ENCODE measurements at regions not wholly inside any gene's neighbourhood (a gene's known extent, or its start where the extent isn't known, plus 50 kb on each side); places are given as distances from the start of the nearest gene placed in this dataset.

DNA sequence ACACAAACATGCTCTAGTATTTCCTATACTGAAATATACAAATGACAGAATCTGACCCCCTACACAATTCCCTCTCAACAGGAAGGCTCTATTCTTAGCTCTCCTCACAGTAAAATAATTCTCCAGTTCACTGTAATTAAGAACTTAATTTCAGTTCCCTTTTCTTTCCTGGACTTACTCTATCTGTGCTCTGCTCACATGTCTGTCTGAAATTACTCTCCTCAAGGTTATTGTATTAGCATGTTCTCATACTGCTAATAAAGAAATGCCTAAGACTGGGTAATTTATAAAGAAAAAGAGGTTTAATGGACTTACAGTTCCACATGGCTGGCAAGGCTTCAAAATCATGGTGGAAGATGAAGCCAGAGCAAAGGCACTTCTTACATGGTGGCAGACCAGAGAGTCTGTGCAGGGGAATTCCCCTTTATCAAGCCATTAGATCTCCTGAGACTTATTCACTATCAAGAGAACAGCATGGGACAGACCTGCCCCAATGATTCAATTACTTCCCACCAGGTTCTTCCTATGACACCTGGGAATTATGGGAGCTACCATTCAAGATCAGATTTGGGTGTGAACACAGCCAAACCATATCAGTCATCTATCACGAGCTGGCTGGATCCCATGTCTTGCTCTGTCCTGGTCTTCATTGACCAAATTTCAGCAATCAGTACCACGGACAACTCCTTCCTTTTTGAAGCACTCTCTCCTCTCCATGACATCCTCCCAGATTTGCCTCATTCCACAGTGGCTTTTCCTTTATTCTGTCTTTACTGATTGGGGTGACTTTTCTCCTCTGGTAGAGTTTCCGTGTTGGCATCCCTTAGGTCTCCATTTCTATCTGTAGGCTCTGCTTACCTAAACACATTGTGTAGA, 110.9 kb downstream of the GALR1 start:
- no peaks in the 10 kb centered on the region for H3K9me3 ChIP-seq (ENCODE audit: insufficient read depth, low read length)
- H3K36me3 ChIP-seq (ENCODE audit: insufficient read depth, insufficient read length, low read length): no peaks in the 10 kb centered on the region
- H3K27me3 ChIP-seq (ENCODE audit: insufficient read depth, insufficient read length): no peaks in the 10 kb centered on the region
- no peaks in the 10 kb centered on the region for H3K4me1 ChIP-seq (ENCODE audit: insufficient read depth, insufficient read length)
- TF ChIP-seq YY1 (IDR thresholded peaks at IDR 0.05; ENCODE audit: insufficient read depth, insufficient read length) (no peak), SUZ12 (IDR thresholded peaks at IDR 0.05; ENCODE audit: extremely low read depth, insufficient read depth, insufficient read length) (no peak), ZNF274 (IDR thresholded peaks at IDR 0.05; ENCODE audit: low read depth, low read length) (no peak)
- H3K9ac ChIP-seq (ENCODE audit: insufficient read length, low read depth): no peak overlapping the region
- DNase-seq (ENCODE audit: low read depth, low spot score): no peak
- H3K4me3 ChIP-seq (ENCODE audit: insufficient read length, low read depth): no peak overlapping the region

- no peaks in the 10 kb centered on the region for H3K36me3 ChIP-seq (ENCODE audit: insufficient read depth, insufficient read length, low read length)
- DNase-seq (ENCODE audit: low read depth, low spot score): no peak
- H3K9ac ChIP-seq (ENCODE audit: insufficient read length, low read depth): no peak overlapping the region
- TF ChIP-seq YY1 (IDR thresholded peaks at IDR 0.05; ENCODE audit: insufficient read depth, insufficient read length): no peak
- TF ChIP-seq SUZ12 (IDR thresholded peaks at IDR 0.05; ENCODE audit: extremely low read depth, insufficient read depth, insufficient read length): no peak
- TF ChIP-seq ZNF274 (IDR thresholded peaks at IDR 0.05; ENCODE audit: low read depth, low read length): no peak
- H3K4me1 ChIP-seq (ENCODE audit: insufficient read depth, insufficient read length): no peaks in the 10 kb centered on the region
- H3K27me3 ChIP-seq (ENCODE audit: insufficient read depth, insufficient read length): no peaks in the 10 kb centered on the region
- H3K9me3 ChIP-seq (ENCODE audit: insufficient read depth, low read length): no peaks in the 10 kb centered on the region
- no peak overlapping the region for H3K4me3 ChIP-seq (ENCODE audit: insufficient read length, low read depth)
Observed at GRCh38 chr18:77361382-77361781, 111.7 kb downstream of the GALR1 start.

DNA sequence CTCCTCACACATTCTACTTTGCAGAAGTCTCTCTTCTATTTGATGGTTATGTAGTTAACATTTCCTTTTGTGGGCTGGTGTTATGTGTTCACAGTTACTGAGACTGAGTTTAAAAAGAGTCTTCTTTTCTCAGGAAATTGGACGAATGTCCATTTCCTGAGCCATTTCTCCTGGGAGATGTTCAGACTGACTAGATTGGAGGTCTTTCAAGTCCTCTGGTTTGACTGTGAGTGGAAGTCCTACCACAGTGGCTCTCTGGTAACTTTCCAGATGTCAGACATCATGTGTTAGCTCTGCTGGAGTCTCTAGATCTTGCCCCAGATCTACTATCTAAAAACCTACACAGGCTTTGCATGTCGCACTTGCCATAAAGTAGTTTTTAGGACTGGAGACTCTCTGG, 116.0 kb downstream of the GALR1 start:
- Histone ChIP-seq H3K36me3 (ENCODE audit: insufficient read depth, insufficient read length, low read length) (no peaks in the 10 kb centered on the region), H3K4me3 (ENCODE audit: insufficient read length, low read depth) (no peak overlapping the region), H3K9me3 (ENCODE audit: insufficient read depth, low read length) (0 out of 2 replicates have a peak, but pooled peaks cover 8% of the 10 kb centered on the region), H3K27me3 (ENCODE audit: insufficient read depth, insufficient read length) (no peaks in the 10 kb centered on the region), H3K9ac (ENCODE audit: insufficient read length, low read depth) (no peak overlapping the region), H3K4me1 (ENCODE audit: insufficient read depth, insufficient read length) (no peaks in the 10 kb centered on the region)
- no peak for TF ChIP-seq YY1 (IDR thresholded peaks at IDR 0.05; ENCODE audit: insufficient read depth, insufficient read length)
- no peak for TF ChIP-seq SUZ12 (IDR thresholded peaks at IDR 0.05; ENCODE audit: extremely low read depth, insufficient read depth, insufficient read length)
- no peak for DNase-seq (ENCODE audit: low read depth, low spot score)

- Histone ChIP-seq H3K9me3 (ENCODE audit: insufficient read depth, low read length) (0 out of 2 replicates have a peak, but pooled peaks cover 8% of the 10 kb centered on the region), H3K4me1 (ENCODE audit: insufficient read depth, insufficient read length) (no peaks in the 10 kb centered on the region), H3K27me3 (ENCODE audit: insufficient read depth, insufficient read length) (no peaks in the 10 kb centered on the region), H3K4me3 (ENCODE audit: insufficient read length, low read depth) (no peak overlapping the region), H3K9ac (ENCODE audit: insufficient read length, low read depth) (no peak overlapping the region), H3K36me3 (ENCODE audit: insufficient read depth, insufficient read length, low read length) (no peaks in the 10 kb centered on the region)
- no peak for TF ChIP-seq YY1 (IDR thresholded peaks at IDR 0.05; ENCODE audit: insufficient read depth, insufficient read length)
- TF ChIP-seq ZNF274 (IDR thresholded peaks at IDR 0.05; ENCODE audit: low read depth, low read length): no peak
- TF ChIP-seq SUZ12 (IDR thresholded peaks at IDR 0.05; ENCODE audit: extremely low read depth, insufficient read depth, insufficient read length): no peak
- DNase-seq (ENCODE audit: low read depth, low spot score): no peak
Observed at GRCh38 chr18:77366067-77366719, 116.5 kb downstream of the GALR1 start.

- TF ChIP-seq SUZ12 (IDR thresholded peaks at IDR 0.05; ENCODE audit: extremely low read depth, insufficient read depth, insufficient read length) (no peak), YY1 (IDR thresholded peaks at IDR 0.05; ENCODE audit: insufficient read depth, insufficient read length) (no peak), ZNF274 (IDR thresholded peaks at IDR 0.05; ENCODE audit: low read depth, low read length) (no peak)
- Histone ChIP-seq H3K9me3 (ENCODE audit: insufficient read depth, low read length) (0 out of 2 replicates have a peak, but pooled peaks cover 8% of the 10 kb centered on the region), H3K4me3 (ENCODE audit: insufficient read length, low read depth) (no peak overlapping the region), H3K27me3 (ENCODE audit: insufficient read depth, insufficient read length) (no peaks in the 10 kb centered on the region), H3K4me1 (ENCODE audit: insufficient read depth, insufficient read length) (no peaks in the 10 kb centered on the region), H3K36me3 (ENCODE audit: insufficient read depth, insufficient read length, low read length) (no peaks in the 10 kb centered on the region), H3K9ac (ENCODE audit: insufficient read length, low read depth) (no peak overlapping the region)
- no peak for DNase-seq (ENCODE audit: low read depth, low spot score)
Observed at GRCh38 chr18:77366720-77367641, 117.3 kb downstream of the GALR1 start.

DNA sequence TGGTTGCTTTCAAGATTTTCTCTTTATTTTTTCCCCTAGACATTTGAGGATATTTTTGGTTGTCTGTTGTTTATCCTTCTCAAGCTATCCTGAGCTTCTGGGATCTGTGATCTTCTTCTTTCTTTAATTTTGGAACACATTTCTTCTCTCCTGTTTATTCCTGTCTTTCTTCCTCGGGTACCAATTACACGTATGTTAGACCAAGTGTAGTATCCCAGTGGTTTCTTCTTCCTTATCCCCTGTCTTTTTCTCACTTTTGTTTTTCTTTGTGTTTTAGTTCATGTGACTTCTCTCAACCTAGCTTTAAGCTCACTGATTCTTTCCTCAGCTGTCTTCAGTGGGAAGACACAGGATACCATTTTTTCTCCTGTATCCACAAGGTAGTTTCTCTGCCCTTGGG, 120.0 kb downstream of the GALR1 start:
- TF ChIP-seq YY1 (IDR thresholded peaks at IDR 0.05; ENCODE audit: insufficient read depth, insufficient read length) (no peak), SUZ12 (IDR thresholded peaks at IDR 0.05; ENCODE audit: extremely low read depth, insufficient read depth, insufficient read length) (no peak), ZNF274 (IDR thresholded peaks at IDR 0.05; ENCODE audit: low read depth, low read length) (no peak)
- Histone ChIP-seq H3K9ac (ENCODE audit: insufficient read length, low read depth) (no peak overlapping the region), H3K4me3 (ENCODE audit: insufficient read length, low read depth) (no peak overlapping the region), H3K9me3 (ENCODE audit: insufficient read depth, low read length) (0 out of 2 replicates have a peak, but pooled peaks cover 8% of the 10 kb centered on the region), H3K36me3 (ENCODE audit: insufficient read depth, insufficient read length, low read length) (no peaks in the 10 kb centered on the region), H3K27me3 (ENCODE audit: insufficient read depth, insufficient read length) (no peaks in the 10 kb centered on the region), H3K4me1 (ENCODE audit: insufficient read depth, insufficient read length) (no peaks in the 10 kb centered on the region)
- no peak for DNase-seq (ENCODE audit: low read depth, low spot score)
